Neutrophil (primary cell): ENCODE measurements at regions not wholly inside any gene's neighbourhood (a gene's known extent, or its start where the extent isn't known, plus 50 kb on each side); places are given as distances from the start of the nearest gene placed in this dataset.

Experiments
- H3K27ac ChIP-seq: fragments of 200-600 bp; sonication (generic); 2 replicates; pipeline ENCODE4 v1.5.1; 2016; ENCODE audit warnings: mild to moderate bottlenecking, moderate library complexity
- H3K27me3 ChIP-seq: fragments of 200-600 bp; sonication (generic); 2 replicates; pipeline ENCODE4 v1.6.0; 2016; ENCODE audit warnings: mild to moderate bottlenecking
- H3K36me3 ChIP-seq: fragments of 200-600 bp; sonication (generic); 2 replicates; pipeline ENCODE4 v1.5.1; 2017
- H3K4me1 ChIP-seq, 2 experiments: fragments of 200-600 bp in 1 of 2; sonication (generic) in 1 of 2; 1 replicate in 1 of 2; 2 replicates in 1 of 2; pipeline versions ENCODE4 v1.5.1 to v1.6.1; 2013 to 2016; ENCODE audit warnings: low read depth in 1 of 2, low read length in 1 of 2, mild to moderate bottlenecking in 1 of 2, moderate library complexity in 1 of 2; ENCODE audit not compliant: control insufficient read depth in 1 of 2, insufficient read depth in 1 of 2
- H3K4me3 ChIP-seq, 2 experiments: fragments of 200-600 bp in 1 of 2; sonication (generic) in 1 of 2; 1 replicate in 1 of 2; 2 replicates in 1 of 2; pipeline ENCODE4 v1.5.1; 2013 to 2016; ENCODE audit warnings: low read depth in 1 of 2, low read length in 1 of 2, mild to moderate bottlenecking in 1 of 2, moderate library complexity in 1 of 2
- H3K9me3 ChIP-seq: fragments of 200-600 bp; sonication (generic); 2 replicates; pipeline ENCODE4 v1.5.1; 2016
- CTCF ChIP-seq: fragments of 200-600 bp; sonication (generic); IDR thresholded peaks from 2 replicates; pipeline ENCODE4 v1.5.1; 2016; ENCODE audit warnings: antibody characterized with exemption

GRCh38 chr12:111172786-111173185, 196.1 kb downstream of the PHETA1 start:
- Histone ChIP-seq H3K9me3 (no peaks in the 10 kb centered on the region), H3K36me3 (no peaks in the 10 kb centered on the region), H3K27me3 (no peaks in the 10 kb centered on the region), H3K4me1 (peaks cover 56 to 63% of the 10 kb centered on the region in 2 experiments), H3K27ac (no peak overlapping the region), H3K4me3 (no peak overlapping the region)
- TF ChIP-seq CTCF = no peak

GRCh38 chr12:111171832-111172231, 197.1 kb downstream of the PHETA1 start:
- H3K36me3 ChIP-seq = no peaks in the 10 kb centered on the region
- H3K9me3 ChIP-seq = no peaks in the 10 kb centered on the region
- no peaks in the 10 kb centered on the region for H3K27me3 ChIP-seq
- no peak for TF ChIP-seq CTCF
- peaks cover 57 to 62% of the 10 kb centered on the region in 2 experiments for H3K4me1 ChIP-seq
- H3K4me3 ChIP-seq = no peak overlapping the region
- no peak overlapping the region for H3K27ac ChIP-seq

GRCh38 chr12:111171345-111171744, 197.6 kb downstream of the PHETA1 start:
- H3K36me3 ChIP-seq = no peaks in the 10 kb centered on the region
- no peak for TF ChIP-seq CTCF
- H3K9me3 ChIP-seq = no peaks in the 10 kb centered on the region
- peaks cover 52 to 57% of the 10 kb centered on the region in 2 experiments for H3K4me1 ChIP-seq
- H3K4me3 ChIP-seq = no peak overlapping the region
- H3K27ac ChIP-seq = peak overlapping the region; percentile 79
- no peaks in the 10 kb centered on the region for H3K27me3 ChIP-seq

GRCh38 chr12:111170543-111170942, 198.4 kb downstream of the PHETA1 start:
- no peak for TF ChIP-seq CTCF
- peak overlapping the region; percentile 79 for H3K27ac ChIP-seq
- no peaks in the 10 kb centered on the region for H3K9me3 ChIP-seq
- peaks cover 44 to 50% of the 10 kb centered on the region in 2 experiments for H3K4me1 ChIP-seq
- H3K4me3 ChIP-seq = peak overlapping the region; percentile 10 to 40
- H3K36me3 ChIP-seq = no peaks in the 10 kb centered on the region
- no peaks in the 10 kb centered on the region for H3K27me3 ChIP-seq

GRCh38 chr12:111169456-111169855, 199.4 kb downstream of the PHETA1 start:
- Histone ChIP-seq H3K36me3 (no peaks in the 10 kb centered on the region), H3K27me3 (no peaks in the 10 kb centered on the region), H3K4me1 (peaks cover 34 to 39% of the 10 kb centered on the region in 2 experiments), H3K4me3 (no peak overlapping the region), H3K27ac (peak overlapping the region; percentile 79), H3K9me3 (no peaks in the 10 kb centered on the region)
- no peak for TF ChIP-seq CTCF

- H3K27ac ChIP-seq = no peak overlapping the region
- TF ChIP-seq CTCF = no peak
- no peaks in the 10 kb centered on the region for H3K27me3 ChIP-seq
- peaks cover 29 to 35% of the 10 kb centered on the region in 2 experiments for H3K4me1 ChIP-seq
- H3K4me3 ChIP-seq = no peak overlapping the region
- no peaks in the 10 kb centered on the region for H3K9me3 ChIP-seq
- H3K36me3 ChIP-seq = no peaks in the 10 kb centered on the region
These were observed 199.9 kb downstream of the PHETA1 start for GRCh38 chr12:111169032-111169431.
